BLaER1 (cell line): ENCODE measurements at regions not wholly inside any gene's neighbourhood (a gene's known extent, or its start where the extent isn't known, plus 50 kb on each side); places are given as distances from the start of the nearest gene placed in this dataset.

Source experiments
- H3K27ac ChIP-seq: shearing (Covaris generic); formaldehyde crosslinking; 2 replicates; pipeline ENCODE4 v1.8.1; 2022
- H3K27me3 ChIP-seq: shearing (Covaris generic); formaldehyde crosslinking; 2 replicates; pipeline ENCODE4 v1.8.1; 2022
- H3K36me3 ChIP-seq: shearing (Covaris generic); formaldehyde crosslinking; 2 replicates; pipeline ENCODE4 v1.8.1; 2022
- H3K4me1 ChIP-seq: shearing (Covaris generic); formaldehyde crosslinking; 2 replicates; pipeline ENCODE4 v1.8.1; 2022
- H3K4me2 ChIP-seq: shearing (Covaris generic); formaldehyde crosslinking; 2 replicates; pipeline ENCODE4 v1.8.1; 2022
- H3K4me3 ChIP-seq: shearing (Covaris generic); formaldehyde crosslinking; 2 replicates; pipeline ENCODE4 v1.8.1; 2022
- H3K9ac ChIP-seq: shearing (Covaris generic); formaldehyde crosslinking; 2 replicates; pipeline ENCODE4 v1.8.1; 2022
- H3K9me3 ChIP-seq: shearing (Covaris generic); formaldehyde crosslinking; 2 replicates; pipeline ENCODE4 v1.8.1; 2022
- H4K20me1 ChIP-seq: shearing (Covaris generic); formaldehyde crosslinking; 2 replicates; pipeline ENCODE4 v1.8.1; 2022
- Cebpa-rat ChIP-seq: shearing (Covaris generic); IDR thresholded peaks from 2 replicates; pipeline ENCODE4 v1.8.1; 2022

DNA sequence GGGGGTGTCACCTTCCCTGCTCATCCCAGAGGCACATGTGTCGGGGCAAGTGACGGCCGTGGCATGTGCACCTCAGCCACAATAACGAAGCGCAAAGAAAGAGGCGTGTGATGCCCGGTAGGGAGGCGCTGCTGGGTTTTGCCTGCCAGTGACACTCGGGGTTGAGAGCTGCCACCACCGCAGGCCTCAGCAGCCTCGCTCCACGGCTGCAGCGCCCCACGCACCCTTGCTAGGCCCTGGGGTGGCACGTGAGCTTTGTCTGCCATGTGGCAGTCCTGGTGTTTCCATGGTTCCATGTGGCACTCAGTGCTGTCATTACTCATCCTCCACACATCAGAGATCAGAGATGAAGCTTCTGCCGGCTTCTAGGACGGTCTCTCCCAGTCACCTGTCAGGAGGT lies 136.0 kb upstream of the AGAP1 start:
- H3K4me2 ChIP-seq: no peak overlapping the region
- no peaks in the 10 kb centered on the region for H3K36me3 ChIP-seq
- H3K4me3 ChIP-seq: no peak overlapping the region
- TF ChIP-seq Cebpa-rat: no peak
- H3K9ac ChIP-seq: no peak overlapping the region
- H4K20me1 ChIP-seq: no peaks in the 10 kb centered on the region
- no peaks in the 10 kb centered on the region for H3K27me3 ChIP-seq
- H3K27ac ChIP-seq: no peak overlapping the region
- H3K9me3 ChIP-seq: no peaks in the 10 kb centered on the region
- no peaks in the 10 kb centered on the region for H3K4me1 ChIP-seq

GRCh38 chr2:235358981-235359471 lies 134.8 kb upstream of the AGAP1 start:
- Histone ChIP-seq H3K27ac (no peak overlapping the region), H3K9ac (no peak overlapping the region), H3K27me3 (no peaks in the 10 kb centered on the region), H3K9me3 (no peaks in the 10 kb centered on the region), H3K36me3 (no peaks in the 10 kb centered on the region), H3K4me3 (no peak overlapping the region), H3K4me2 (no peak overlapping the region), H4K20me1 (no peaks in the 10 kb centered on the region), H3K4me1 (no peaks in the 10 kb centered on the region)
- TF ChIP-seq Cebpa-rat: no peak

- Histone ChIP-seq H3K9me3 (no peaks in the 10 kb centered on the region), H3K27ac (no peak overlapping the region), H3K9ac (no peak overlapping the region), H3K4me2 (no peak overlapping the region), H4K20me1 (no peaks in the 10 kb centered on the region), H3K27me3 (no peaks in the 10 kb centered on the region), H3K36me3 (no peaks in the 10 kb centered on the region), H3K4me3 (no peak overlapping the region), H3K4me1 (no peaks in the 10 kb centered on the region)
- TF ChIP-seq Cebpa-rat: no peak
Measured at GRCh38 chr2:235360446-235360845, 133.4 kb upstream of the AGAP1 start.

- Histone ChIP-seq H3K27me3 (no peaks in the 10 kb centered on the region), H3K9me3 (no peaks in the 10 kb centered on the region), H3K27ac (no peak overlapping the region), H3K4me3 (no peak overlapping the region), H3K9ac (no peak overlapping the region), H3K4me2 (no peak overlapping the region), H3K4me1 (no peaks in the 10 kb centered on the region), H4K20me1 (no peaks in the 10 kb centered on the region), H3K36me3 (no peaks in the 10 kb centered on the region)
- no peak for TF ChIP-seq Cebpa-rat
Measured at GRCh38 chr2:235365743-235366142, 128.1 kb upstream of the AGAP1 start.

DNA sequence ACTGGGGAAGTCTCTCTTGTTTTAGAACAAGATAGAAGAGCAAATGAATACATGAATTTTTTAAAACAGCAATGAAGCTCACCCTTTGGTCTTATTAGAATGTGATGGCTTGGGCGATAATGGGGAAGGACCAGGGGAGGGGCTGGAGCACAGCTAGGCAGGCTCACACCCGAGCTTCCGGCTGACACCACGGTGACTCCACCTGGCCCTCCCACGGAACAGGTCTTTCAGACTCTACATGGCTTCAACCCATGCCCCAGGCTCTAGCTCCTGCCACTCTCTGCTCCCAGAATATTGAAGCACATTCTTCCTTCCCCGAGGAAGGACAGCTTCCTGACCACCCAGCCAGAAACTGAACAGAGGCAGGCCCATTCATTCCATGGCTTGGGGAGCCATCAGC lies 127.5 kb upstream of the AGAP1 start:
- Histone ChIP-seq H3K9me3 (no peaks in the 10 kb centered on the region), H3K9ac (no peak overlapping the region), H3K4me3 (no peak overlapping the region), H3K4me2 (no peak overlapping the region), H3K36me3 (no peaks in the 10 kb centered on the region), H4K20me1 (no peaks in the 10 kb centered on the region), H3K27ac (no peak overlapping the region), H3K27me3 (no peaks in the 10 kb centered on the region), H3K4me1 (0 out of 2 replicates have a peak, but pooled peaks cover 4% of the 10 kb centered on the region)
- no peak for TF ChIP-seq Cebpa-rat

DNA sequence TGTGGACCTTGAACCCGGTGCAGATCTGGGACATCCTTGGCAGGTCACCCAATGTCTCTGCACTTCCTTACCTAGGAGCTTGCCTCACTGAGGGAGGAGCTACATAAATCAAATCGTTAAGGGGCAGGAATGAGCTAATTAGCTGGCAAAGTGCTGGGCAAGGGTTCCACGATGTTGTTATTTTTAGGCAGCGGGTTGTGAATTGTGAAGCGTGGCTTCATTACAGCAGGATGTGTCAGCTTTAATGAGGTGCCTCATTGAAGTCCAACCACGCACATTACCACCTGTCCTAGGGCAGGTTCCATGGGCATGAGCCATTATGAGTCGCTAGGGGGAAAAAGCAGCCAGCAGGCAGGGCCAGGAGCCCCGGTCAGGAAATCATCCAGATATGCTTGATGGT lies 127.0 kb upstream of the AGAP1 start:
- H3K4me1 ChIP-seq: 0 out of 2 replicates have a peak, but pooled peaks cover 4% of the 10 kb centered on the region
- H3K9ac ChIP-seq: no peak overlapping the region
- no peak for TF ChIP-seq Cebpa-rat
- no peaks in the 10 kb centered on the region for H4K20me1 ChIP-seq
- no peaks in the 10 kb centered on the region for H3K9me3 ChIP-seq
- H3K4me2 ChIP-seq: no peak overlapping the region
- H3K36me3 ChIP-seq: no peaks in the 10 kb centered on the region
- H3K27me3 ChIP-seq: no peaks in the 10 kb centered on the region
- H3K4me3 ChIP-seq: no peak overlapping the region
- H3K27ac ChIP-seq: no peak overlapping the region

GRCh38 chr2:235371018-235371417 lies 122.8 kb upstream of the AGAP1 start:
- H3K36me3 ChIP-seq: no peaks in the 10 kb centered on the region
- no peak for TF ChIP-seq Cebpa-rat
- 0 out of 2 replicates have a peak, but pooled peaks cover 4% of the 10 kb centered on the region for H3K4me1 ChIP-seq
- H3K9me3 ChIP-seq: no peaks in the 10 kb centered on the region
- no peak overlapping the region for H3K4me3 ChIP-seq
- no peak overlapping the region for H3K4me2 ChIP-seq
- H4K20me1 ChIP-seq: no peaks in the 10 kb centered on the region
- H3K9ac ChIP-seq: no peak overlapping the region
- H3K27me3 ChIP-seq: no peaks in the 10 kb centered on the region
- no peak overlapping the region for H3K27ac ChIP-seq

DNA sequence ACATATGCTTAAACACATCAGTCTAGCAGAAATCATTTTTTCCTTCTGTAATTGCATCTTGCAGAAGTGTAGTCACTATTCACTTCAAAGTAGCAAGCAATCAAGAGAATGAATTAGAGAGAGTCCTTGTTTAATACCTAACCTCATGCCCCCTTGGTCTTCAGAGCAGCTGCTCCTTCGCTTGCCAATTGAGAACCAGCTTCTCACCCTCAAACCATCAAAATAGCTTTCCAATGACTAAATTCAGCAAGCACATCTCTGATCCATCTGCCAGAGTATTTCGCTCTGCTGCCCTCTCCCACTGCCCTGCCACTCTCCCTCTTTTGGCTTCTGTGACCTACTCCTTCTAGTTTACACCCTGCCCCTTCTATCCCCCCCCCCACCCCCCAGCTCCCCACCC lies 120.7 kb upstream of the AGAP1 start:
- H3K27me3 ChIP-seq: no peaks in the 10 kb centered on the region
- H3K9me3 ChIP-seq: no peaks in the 10 kb centered on the region
- 0 out of 2 replicates have a peak, but pooled peaks cover 4% of the 10 kb centered on the region for H3K4me1 ChIP-seq
- H3K4me2 ChIP-seq: no peak overlapping the region
- no peak for TF ChIP-seq Cebpa-rat
- no peak overlapping the region for H3K27ac ChIP-seq
- H4K20me1 ChIP-seq: no peaks in the 10 kb centered on the region
- no peak overlapping the region for H3K9ac ChIP-seq
- H3K4me3 ChIP-seq: no peak overlapping the region
- H3K36me3 ChIP-seq: no peaks in the 10 kb centered on the region

DNA sequence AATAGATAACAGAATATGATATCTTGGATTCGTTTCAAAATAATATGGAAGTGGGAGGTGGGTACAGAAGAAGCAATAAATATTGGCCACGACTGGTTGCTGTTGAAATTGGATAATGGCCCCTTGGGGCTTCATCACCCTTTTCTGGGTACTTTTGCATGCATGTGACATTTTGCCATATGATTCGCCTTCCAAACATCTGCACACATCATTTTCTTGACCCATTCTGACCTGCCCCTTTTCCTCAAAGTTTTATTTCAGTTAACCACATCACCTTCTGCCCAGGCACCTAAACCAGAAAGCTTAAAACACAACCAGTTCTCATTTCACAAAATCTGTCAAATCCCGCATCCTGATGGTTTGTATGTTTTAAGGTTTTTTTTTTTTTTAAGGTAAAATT lies 116.7 kb upstream of the AGAP1 start:
- TF ChIP-seq Cebpa-rat: no peak
- H3K9me3 ChIP-seq: no peaks in the 10 kb centered on the region
- no peak overlapping the region for H3K4me2 ChIP-seq
- H3K4me3 ChIP-seq: no peak overlapping the region
- no peak overlapping the region for H3K9ac ChIP-seq
- H4K20me1 ChIP-seq: no peaks in the 10 kb centered on the region
- no peaks in the 10 kb centered on the region for H3K4me1 ChIP-seq
- no peaks in the 10 kb centered on the region for H3K27me3 ChIP-seq
- H3K27ac ChIP-seq: no peak overlapping the region
- no peaks in the 10 kb centered on the region for H3K36me3 ChIP-seq

DNA sequence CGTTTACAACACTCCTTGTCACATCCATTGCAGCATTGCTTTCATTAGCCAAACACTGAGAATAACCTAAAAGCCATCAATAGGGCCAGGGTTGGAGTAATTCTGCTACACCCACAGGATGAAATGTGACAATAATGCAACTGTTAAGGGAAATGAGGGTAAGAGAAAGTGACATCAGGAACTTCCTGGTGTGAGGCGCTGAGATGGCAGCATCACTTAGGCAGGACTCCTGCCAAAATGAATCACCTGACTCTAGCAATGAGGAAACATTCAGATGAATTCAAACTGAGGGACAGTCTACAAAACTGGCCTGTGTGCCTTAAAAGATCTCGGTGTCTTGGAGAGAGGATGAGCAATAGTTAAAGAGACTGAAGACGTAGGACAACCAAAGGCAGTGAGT lies 115.6 kb upstream of the AGAP1 start:
- Histone ChIP-seq H4K20me1 (no peaks in the 10 kb centered on the region), H3K27me3 (no peaks in the 10 kb centered on the region), H3K9me3 (no peaks in the 10 kb centered on the region), H3K36me3 (no peaks in the 10 kb centered on the region), H3K4me1 (no peaks in the 10 kb centered on the region), H3K9ac (no peak overlapping the region), H3K27ac (no peak overlapping the region), H3K4me2 (no peak overlapping the region), H3K4me3 (no peak overlapping the region)
- no peak for TF ChIP-seq Cebpa-rat

DNA sequence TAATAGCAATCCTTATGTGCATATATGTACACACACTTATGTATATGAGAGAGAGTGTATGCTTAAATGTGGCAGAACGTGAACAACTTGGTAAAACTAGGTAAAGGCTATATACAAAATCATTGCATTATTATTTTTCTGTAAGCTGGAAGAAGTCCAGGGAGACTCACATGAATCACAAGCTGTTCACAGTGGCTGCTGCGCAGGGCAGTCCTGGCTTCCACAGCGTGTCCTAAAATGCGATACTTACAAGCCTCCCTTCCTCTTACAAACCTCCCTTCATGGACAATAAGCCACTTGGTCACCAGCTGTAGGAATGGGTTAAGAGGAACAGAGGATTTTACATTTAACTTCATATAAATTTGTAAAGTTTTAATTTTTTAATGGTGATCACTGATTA lies 114.9 kb upstream of the AGAP1 start:
- no peak for TF ChIP-seq Cebpa-rat
- Histone ChIP-seq H3K36me3 (no peaks in the 10 kb centered on the region), H3K27ac (no peak overlapping the region), H4K20me1 (no peaks in the 10 kb centered on the region), H3K9ac (no peak overlapping the region), H3K9me3 (no peaks in the 10 kb centered on the region), H3K4me3 (no peak overlapping the region), H3K27me3 (no peaks in the 10 kb centered on the region), H3K4me1 (no peaks in the 10 kb centered on the region), H3K4me2 (no peak overlapping the region)
